MM.1S (cell line): ENCODE measurements at regions not wholly inside any gene's neighbourhood (a gene's known extent, or its start where the extent isn't known, plus 50 kb on each side); places are given as distances from the start of the nearest gene placed in this dataset.

ENCODE experiments used
- CTCF ChIP-seq: fragments of 300-600 bp; sonication (generic); IDR thresholded peaks from 2 replicates; pipeline ENCODE4 v1.5.1; 2016; ENCODE audit warnings: antibody characterized with exemption, low read length, mixed read lengths
- EZH2 ChIP-seq: fragments of 300-600 bp; sonication (generic); optimal IDR thresholded peaks from 2 replicates; pipeline ENCODE3; 2017; ENCODE audit warnings: low read depth, mild to moderate bottlenecking, antibody characterized with exemption, low read length, mixed read lengths
- EZH2phosphoT487 ChIP-seq: fragments of 300-600 bp; sonication (generic); IDR thresholded peaks from 2 replicates; pipeline ENCODE4 v1.6.1; 2018; ENCODE audit warnings: antibody characterized with exemption, low read length

GRCh38 chr14:97453991-97454390 is 656.8 kb downstream of the VRK1 start:
- no peak for TF ChIP-seq CTCF
- no peak for TF ChIP-seq EZH2
- no peak for TF ChIP-seq EZH2phosphoT487
